Bronchial epithelial cell (primary cell): ENCODE measurements at regions not wholly inside any gene's neighbourhood (a gene's known extent, or its start where the extent isn't known, plus 50 kb on each side); places are given as distances from the start of the nearest gene placed in this dataset.

Source experiments
- DNase-seq: peaks from one replicate; pipeline ENCODE4 v3.0.0-alpha.2; 2010; ENCODE audit warnings: low read depth
- FAIRE-seq: peaks from 2 replicates; lab custom pipeline; 2011; peaks lifted over from hg19 to GRCh38; lab: Jason Lieb, UNC
- H3K27me3 ChIP-seq: 2 replicates; pipeline ENCODE4 v1.5.1; 2011; ENCODE audit warnings: low read length; ENCODE audit not compliant: control insufficient read depth, insufficient read depth
- H3K36me3 ChIP-seq: 2 replicates; pipeline ENCODE4 v1.5.1; 2011; ENCODE audit warnings: low read length; ENCODE audit not compliant: control insufficient read depth, insufficient read depth
- H3K4me3 ChIP-seq: 2 replicates; pipeline ENCODE4 v1.5.1; 2011; ENCODE audit warnings: mild to moderate bottlenecking, low read depth, low read length, control low read depth
- CTCF ChIP-seq: IDR thresholded peaks from 2 replicates; pipeline ENCODE4 v1.5.1; 2011; ENCODE audit warnings: mild to moderate bottlenecking, moderate library complexity, low read length, control low read depth, inconsistent platforms; ENCODE audit not compliant: insufficient read depth, severe bottlenecking

DNA sequence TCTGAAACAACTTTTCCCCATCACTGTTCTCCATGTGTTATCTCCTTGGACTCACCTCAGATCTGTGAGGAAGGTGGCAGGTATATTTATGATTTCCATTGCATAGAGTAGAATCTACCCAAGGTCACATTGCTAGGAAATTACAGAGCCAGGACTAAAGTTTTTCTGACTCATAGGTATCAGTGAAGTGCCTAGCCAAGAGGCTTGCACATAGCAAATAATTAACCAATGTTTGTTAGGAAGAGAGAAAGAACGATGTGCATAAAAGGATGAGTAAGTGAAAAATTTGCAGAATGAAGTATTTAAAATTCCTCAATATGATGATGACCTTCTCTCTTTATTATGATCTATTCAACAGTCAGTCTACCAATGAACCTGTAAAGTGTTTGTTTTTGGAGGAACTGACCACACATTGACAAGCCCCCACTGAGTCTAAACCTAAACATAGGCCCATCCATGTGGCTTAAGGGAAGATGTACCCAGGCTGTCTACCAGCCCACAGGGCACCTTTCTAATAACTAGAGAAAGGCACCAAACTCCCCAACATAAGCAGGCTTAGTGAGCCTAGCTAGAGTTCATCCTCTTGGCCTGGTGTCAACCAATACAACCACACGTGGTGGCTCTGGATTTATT lies 252.9 kb upstream of the ZMIZ1 start:
- no peak for DNase-seq

DNA sequence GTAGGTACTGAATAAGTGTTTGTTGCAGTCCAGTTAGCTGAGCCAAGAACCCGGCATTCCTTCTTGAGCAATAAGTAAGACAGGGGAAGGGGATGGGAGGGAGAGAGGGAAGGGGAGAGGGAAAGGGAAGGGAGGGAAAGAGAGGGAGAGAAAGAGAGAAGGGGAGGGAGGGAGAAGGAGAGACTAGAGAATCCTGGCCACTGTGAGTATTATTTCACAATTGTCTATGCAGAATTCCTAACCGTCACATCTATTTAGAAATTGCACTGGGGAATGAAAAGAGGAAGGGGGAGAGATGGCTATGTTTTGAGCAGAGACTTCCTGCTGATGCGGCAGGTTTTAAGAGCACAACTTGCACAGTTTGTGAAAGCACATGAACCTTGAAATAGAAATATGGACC lies 251.4 kb upstream of the ZMIZ1 start:
- no peak overlapping the region for H3K4me3 ChIP-seq
- DNase-seq (no peak), FAIRE-seq (no peak)
- peaks cover 2% of the 10 kb centered on the region for H3K27me3 ChIP-seq
- H3K36me3 ChIP-seq, result no peaks in the 10 kb centered on the region
- TF ChIP-seq CTCF, result no peak

More for the DNA sequence above, 252.9 kb upstream of the ZMIZ1 start:
- Histone ChIP-seq H3K36me3 (no peaks in the 10 kb centered on the region), H3K4me3 (no peak overlapping the region), H3K27me3 (peaks cover 2% of the 10 kb centered on the region)
- no peak for TF ChIP-seq CTCF
- no peak for FAIRE-seq

GRCh38 chr10:78817804-78818203 lies 251.0 kb upstream of the ZMIZ1 start:
- Histone ChIP-seq H3K4me3 (no peak overlapping the region), H3K27me3 (peaks cover 2% of the 10 kb centered on the region), H3K36me3 (no peaks in the 10 kb centered on the region)
- no peak for FAIRE-seq
- no peak for DNase-seq
- no peak for TF ChIP-seq CTCF

DNA sequence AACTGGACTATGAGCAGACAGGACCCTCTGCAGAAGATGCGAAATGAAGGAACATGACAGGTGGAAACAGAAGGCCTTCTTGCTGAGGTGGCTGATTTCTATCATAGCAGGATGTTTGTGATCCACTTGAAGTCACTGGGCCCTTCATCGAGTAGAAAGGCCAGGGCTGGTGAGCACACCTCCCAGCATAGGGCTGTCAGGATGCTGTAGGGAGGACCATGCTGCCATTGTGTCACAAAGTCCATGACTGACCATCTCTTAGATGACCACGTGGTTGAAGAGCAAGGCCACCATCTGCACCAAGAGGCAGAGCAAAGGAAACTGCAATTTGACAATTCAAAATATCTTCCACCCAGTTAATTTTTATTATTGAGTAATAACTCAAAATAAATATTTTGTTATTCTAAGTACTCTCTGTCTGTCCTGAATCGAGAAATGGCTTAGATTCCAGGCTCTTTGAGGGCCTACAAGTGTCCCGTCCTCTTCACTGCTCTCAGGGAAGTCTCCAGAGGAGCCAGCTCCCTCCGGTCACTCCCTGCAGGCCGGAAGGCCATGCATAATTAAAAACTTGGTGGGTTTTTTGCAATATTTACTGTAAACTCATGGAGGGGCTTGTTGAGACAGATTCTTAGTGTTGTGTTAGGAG lies 249.3 kb upstream of the ZMIZ1 start:
- no peak overlapping the region for H3K4me3 ChIP-seq
- no peak for TF ChIP-seq CTCF
- peak; percentile 40 for FAIRE-seq
- peaks cover 4% of the 10 kb centered on the region for H3K27me3 ChIP-seq
- no peaks in the 10 kb centered on the region for H3K36me3 ChIP-seq
- DNase-seq, result no peak

GRCh38 chr10:78820007-78820362 lies 248.8 kb upstream of the ZMIZ1 start:
- no peaks in the 10 kb centered on the region for H3K36me3 ChIP-seq
- H3K27me3 ChIP-seq, result peaks cover 4% of the 10 kb centered on the region
- FAIRE-seq (no peak), DNase-seq (no peak)
- no peak for TF ChIP-seq CTCF
- no peak overlapping the region for H3K4me3 ChIP-seq
